GM18873 (cell line): ENCODE measurements at regions not wholly inside any gene's neighbourhood (a gene's known extent, or its start where the extent isn't known, plus 50 kb on each side); places are given as distances from the start of the nearest gene placed in this dataset.
A peak's percentile ranks its signal among the peaks of the same experiment; 100 is the strongest.
"Not testable (repeated sequence)": the region's sequence is repeated elsewhere in the genome, so short reads cannot be mapped to it uniquely, and the experiment has no call there.

Experiments
- ATAC-seq: cut with Tn5 transposase; IDR thresholded peaks from one replicate; pipeline ENCODE4 v1.9.1; 2021; ENCODE audit warnings: mild to moderate bottlenecking, moderate library complexity, moderate number of reproducible peaks; ENCODE audit not compliant: unreplicated experiment, low FRiP score

DNA sequence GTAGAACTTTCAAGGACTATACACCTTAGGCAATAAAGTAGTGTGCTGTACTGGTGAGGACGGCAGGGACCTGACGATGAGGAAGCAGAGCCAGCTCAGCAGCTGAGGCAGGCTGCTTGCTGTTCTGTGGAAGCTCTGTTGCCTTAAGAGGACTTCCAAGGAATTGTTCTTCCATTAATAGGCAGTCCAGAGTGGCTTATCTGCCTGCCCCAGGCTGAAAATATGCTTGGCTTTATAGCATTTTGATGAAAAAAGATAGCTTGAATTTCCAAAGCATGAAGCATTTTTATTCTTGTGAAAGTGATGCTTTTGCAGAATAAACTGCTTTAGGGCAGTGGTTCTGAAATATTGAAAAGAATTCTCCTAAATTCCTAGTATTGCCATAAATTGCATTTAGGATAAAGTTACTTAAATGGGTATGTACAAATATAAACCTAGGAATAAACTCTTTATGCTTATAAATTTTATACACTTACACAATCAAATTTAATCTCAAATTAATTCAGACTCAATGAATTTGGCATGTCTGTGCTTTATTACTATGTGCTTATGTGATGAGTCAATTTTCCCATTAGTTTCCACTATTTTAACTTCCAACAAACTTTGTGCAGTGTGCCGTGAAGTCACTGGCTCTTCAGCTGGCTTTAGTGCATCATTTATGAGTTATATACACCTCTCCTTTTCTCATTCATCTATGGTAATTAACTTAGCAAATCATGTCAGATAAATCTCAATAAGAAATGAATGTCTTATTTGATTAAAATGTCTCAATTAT is 231.0 kb upstream of the RASGRP1 start:
- no peak for ATAC-seq

DNA sequence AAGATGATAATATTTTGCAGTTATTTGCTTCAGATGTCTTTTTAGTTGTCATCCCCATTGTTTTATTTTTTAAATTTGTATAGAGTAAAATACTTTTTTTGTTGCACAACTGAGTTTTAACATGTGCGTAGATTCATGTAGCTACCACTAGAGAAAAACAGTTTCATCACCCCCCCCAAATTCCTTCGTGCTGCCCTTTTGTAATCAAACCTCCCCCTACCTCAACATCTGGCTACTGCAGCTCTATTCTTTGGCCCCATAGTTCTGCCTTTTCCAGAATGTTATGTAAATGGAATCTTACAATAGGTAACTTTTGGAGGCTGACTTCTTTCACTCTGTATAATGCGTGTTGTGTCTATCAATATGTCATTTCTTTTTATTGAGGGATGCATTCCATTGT is 232.0 kb upstream of the RASGRP1 start:
- ATAC-seq = no peak

DNA sequence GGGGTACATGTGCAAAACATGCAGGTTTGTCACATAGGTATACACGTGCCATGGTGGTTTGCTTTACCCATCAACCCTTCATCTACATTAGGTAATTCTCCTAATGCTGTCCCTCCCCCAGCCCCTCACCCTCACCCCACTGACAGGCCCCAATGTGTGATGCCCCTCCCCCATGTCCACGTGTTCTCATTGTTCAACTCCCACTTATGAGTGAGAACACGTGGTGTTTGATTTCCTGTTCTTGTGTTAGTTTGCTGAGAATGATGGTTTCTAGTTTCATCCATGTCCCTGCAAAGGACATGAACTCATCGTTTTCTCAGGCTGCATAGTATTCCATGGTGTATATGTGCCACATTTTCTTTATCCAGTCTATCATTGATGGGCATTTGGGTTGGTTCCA is 232.9 kb upstream of the RASGRP1 start:
- ATAC-seq = not testable (repeated sequence)

DNA sequence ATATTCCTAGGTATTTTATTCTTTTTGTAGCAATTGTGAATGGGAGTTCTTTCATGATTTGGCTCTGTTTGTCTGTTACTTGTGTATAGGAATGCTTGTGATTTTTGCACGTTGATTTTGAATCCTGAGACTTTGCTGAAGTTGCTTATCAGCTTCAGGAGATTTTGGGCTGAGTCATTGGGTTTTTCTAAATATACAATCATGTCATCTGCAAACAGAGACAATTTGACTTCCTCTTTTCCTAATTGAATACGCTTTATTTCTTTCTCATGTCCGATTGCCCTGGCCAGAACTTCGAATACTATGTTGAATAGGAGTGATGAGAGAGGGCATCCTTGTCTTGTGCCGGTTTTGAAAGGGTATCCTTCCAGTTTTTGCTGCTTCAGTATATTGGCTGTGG is 234.6 kb upstream of the RASGRP1 start:
- not testable (repeated sequence) for ATAC-seq

DNA sequence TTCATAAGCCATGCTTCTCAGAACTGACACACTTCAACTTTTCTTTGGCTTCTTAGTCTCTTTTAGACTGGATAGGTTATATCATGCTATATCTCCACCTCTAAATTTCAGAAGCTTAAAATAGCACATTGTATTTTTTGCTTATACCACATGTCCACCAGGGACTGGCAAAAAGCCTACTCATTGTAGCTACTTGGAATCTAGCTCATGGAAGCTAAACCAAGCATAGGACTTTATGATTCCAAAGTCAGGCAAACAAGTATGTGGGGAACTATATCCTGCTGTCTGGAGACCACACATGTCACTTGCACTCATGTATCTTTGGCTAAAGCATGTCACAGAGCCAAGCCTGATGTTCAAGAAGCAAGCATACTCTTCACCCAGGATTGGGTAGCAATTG is 245.0 kb upstream of the RASGRP1 start:
- ATAC-seq = no peak

DNA sequence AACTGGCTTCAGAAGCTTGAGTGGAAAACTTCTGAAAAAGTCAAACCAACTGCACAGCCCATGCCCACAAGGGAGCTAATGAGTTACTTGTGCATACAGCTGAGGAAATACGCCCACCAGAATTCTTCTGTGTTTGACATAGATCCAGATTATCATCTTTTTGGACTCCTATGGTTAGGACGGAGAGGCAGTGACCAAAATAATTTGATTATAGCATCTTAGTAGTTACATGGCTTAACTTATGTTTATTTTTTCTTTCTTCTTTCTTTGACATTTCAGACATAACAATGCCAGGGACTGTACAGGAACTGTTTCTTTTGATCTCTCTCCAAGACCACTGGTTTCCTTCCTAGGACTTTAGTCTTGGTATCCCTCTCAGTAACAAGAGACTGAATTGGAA is 246.1 kb upstream of the RASGRP1 start:
- no peak for ATAC-seq

DNA sequence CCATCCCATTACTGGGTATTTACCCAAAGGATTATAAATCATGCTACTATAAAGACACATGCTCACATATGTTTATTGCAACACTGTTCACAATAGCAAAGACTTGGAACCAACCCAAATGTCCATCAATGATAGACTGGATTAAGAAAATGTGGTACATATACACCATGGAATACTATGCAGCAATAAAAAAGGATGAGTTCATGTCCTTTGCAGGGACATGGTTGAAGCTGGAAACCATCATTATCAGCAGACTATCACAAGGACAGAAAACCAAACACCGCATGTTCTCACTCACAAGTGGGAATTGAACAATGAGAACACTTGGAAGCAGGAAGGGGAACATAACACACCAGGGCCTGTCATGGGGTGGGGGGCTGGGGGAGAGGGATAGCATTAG is 249.6 kb upstream of the RASGRP1 start:
- not testable (repeated sequence) for ATAC-seq

DNA sequence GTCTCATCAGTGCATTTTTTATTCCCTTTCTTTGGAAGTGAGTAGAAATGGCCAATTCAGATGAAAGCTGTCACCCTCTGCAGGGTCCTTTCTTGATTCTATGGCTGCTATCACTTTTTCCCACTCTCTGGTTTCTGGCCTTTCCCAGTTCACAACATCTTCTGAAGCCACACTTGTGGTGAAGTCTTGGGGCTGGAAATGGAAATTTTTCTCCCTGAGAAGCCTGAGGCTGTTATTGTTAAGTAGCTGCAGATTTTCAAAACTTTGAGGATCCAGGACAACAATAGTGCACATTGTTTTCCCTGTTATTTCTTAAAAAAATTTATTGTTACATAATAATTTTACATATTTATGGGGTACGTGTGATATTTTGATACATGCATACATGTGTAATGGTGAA is 250.3 kb upstream of the RASGRP1 start:
- no peak for ATAC-seq

DNA sequence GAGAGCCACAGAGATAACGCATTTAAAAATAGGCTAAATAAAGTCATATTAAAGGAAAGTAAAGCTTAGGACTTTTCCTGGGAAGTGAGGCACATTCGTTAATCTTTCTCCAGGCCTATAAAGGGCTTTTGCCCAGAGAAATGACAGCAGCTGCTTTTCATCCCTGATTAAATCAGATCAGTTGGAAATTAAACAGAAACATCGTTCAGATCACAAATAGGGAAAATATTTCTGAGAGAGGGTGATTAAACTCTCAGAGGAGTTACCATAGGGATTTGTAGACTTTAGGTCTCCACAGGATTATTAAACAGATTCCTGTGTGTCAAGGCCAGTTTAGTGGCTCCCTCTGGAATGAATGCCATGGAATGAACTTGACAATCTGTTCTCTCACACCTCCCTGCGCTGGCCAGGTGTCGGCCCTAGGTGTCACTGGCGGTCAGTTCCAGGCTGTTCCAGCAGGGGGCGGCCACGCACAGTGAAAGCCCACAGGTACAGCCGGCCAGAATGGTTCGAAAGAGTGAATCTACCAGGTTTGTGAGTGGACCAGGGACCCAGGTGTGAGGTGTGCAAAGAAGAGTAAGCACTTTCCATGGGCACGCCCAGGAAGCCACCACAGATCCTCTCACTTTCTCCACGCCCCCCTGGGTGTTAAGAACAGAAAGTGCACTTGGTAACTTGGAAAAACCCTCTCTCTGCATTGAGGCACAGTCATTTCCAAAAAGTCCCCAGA is 253.0 kb upstream of the RASGRP1 start:
- peak; percentile 78 for ATAC-seq

DNA sequence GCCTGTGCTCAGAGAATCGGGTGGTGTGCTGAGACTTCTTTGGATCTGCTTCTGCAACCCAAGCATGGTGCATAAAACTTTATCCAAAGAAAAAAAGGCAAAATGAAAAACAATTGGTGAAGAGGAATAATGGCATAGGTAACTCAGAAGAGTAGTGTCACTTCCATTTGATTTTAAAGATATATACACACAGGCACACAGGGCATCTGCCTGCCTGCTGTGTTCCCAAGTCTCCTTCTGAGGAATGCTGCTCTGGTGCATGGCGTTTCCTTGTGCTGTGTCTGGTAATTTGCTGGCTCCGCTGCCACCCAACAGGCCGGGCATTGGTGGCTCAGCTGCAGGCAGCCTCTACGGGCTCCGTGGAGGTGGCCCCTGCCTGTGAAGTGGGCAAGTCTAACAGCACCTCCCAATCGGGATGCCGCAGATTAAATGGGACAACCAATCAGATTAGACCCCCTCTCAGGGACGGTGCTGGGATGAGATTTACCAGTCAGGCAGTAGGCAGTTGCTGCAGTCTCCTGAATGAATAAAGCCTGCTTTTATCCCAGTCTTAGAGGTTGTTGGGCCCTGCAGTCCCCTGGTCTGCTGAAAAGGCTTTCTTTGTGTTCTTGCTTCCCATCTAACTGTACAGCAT is 253.7 kb upstream of the RASGRP1 start:
- ATAC-seq = peak; percentile 16

DNA sequence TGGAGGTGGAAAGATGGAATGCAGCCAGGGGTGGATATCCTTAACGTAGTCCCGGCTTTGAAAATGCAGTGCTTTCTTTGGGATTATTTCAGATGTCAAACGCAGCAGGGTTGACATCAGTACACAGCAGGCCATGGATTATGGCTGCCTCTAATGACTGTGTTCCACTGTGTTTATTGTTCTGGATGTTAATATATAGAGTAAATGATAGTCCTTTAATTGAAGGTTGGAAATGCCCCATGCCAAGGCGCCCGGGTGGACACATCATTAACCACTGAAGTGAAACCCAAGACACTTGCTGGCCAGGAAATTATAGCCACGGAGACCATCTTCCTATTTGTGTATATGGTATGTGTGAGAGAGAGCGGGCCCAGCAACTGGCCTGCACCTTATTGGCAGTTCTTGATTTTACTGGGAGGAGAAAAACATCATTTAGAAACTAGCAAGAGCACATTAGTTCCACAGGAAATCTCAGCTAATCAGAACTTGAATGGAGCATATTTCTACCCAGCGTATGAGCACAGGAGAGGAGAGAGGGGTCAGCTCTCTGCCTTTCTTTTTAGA is 254.9 kb upstream of the RASGRP1 start:
- ATAC-seq = no peak

DNA sequence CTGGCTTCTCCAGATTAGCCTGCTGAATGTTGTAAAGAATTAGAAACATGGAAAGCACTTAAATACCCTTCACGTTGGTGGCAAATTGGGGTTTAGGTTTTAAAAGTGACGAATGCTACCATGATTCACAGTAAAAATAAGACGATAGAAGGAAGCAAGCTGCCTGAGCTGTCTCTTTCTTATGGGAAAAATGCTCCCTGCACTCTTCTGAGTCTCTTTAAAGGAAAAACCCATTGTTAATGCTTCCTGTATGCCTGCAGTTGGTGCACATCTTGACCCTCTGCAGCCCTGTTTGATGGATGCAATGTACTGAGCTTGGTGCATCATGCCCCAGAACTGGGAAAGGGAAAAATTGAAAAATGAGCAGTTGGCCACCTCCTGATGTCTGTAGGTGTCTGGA is 258.6 kb upstream of the RASGRP1 start:
- no peak for ATAC-seq

DNA sequence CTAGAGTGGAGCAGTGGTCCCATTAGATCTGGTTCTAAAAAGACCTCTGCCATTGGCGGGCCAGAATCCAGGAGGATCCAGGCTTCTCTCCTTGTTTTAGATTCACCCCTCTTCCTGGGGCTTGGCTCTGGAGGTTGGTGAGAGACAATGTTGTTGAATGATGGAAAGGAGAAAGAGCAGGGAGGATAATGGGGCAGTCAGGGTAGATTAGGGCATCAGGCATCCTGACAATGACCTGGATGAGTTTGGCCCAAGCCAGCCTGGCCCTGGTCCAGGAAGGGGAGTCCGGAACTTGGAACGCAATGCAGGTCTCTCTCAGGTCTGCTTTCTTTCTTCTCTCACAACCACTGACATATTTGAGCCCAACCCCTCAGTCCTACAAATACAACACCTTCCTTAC is 260.1 kb upstream of the RASGRP1 start:
- no peak for ATAC-seq

DNA sequence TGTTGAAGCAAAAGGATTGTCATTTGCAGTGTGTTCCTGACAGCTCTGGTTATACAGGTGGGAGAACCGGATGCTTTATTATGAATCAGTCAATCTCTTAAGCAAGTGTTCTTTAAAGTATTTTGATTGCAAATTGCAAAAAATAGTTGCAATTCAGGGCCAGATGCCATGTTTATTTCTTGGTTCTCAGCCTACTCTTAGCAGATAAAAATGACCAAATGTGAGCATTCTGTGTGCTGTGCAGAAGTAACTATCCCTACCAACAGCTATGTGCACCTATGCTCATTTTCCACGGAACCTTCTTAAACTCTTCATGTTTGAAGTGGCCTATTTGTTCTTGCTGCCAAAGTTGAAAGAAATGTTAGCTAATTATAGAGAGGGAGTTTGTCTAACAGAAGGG is 262.3 kb upstream of the RASGRP1 start:
- no peak for ATAC-seq

DNA sequence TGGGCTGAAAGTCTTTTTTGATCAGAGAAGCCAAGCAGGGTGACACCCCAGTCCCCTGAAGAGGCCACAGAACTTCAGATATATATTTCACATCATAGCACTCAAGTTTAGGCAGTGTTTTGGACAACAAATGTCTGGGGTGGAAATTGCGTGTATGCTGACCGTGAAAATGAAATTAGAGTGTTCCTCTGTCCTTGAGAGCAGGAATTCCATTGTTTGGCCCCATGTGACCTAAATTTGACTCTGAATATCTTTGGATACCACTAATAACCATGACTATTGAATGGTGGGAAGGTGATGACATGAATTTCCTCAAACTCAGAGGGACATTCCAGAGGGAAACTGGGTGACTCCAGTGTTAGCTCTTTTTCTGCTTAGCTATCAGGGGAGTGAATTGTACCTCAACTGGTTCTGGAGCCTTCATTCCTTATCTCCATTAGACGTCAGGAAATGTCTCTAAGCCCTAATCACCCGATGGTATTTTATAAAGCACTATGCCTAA is 263.5 kb upstream of the RASGRP1 start:
- no peak for ATAC-seq

DNA sequence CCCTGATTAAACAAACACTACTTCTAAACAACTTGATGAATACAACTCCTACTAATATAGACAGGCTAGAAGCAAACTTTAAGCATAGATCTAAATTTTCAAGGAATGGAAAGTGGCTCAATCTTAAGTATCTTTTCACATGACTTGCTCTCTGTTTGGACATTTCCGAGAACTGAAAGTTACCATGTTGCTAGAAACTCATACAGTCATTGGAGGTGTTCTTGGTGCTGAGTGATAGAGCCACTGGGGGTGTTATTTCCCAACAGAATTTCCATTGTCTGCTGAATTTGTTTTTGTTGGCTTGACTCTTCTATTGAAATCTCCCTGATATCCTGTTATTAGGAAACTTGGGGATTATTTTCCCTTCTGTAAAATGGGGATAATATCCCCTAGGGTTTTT is 264.5 kb upstream of the RASGRP1 start:
- ATAC-seq = no peak

DNA sequence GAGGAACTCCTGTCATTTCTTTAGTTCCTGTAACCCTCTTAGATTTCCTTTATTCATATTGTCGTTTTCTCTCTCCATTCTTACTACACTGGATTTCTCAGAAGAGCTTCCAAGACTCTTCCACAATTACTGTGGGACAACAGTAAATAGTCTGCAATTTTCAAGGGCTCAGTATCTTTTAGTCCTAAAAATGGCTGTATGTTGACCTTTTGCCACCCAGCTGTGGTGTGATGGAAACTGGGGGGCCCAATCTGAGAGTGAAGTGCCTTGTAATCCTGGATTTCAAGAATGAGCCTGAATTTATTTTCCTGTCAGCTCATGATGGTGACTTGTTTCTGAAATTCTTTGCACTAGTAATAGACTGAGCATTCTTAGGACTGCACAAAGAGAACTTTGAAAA is 277.6 kb upstream of the RASGRP1 start:
- ATAC-seq = no peak

DNA sequence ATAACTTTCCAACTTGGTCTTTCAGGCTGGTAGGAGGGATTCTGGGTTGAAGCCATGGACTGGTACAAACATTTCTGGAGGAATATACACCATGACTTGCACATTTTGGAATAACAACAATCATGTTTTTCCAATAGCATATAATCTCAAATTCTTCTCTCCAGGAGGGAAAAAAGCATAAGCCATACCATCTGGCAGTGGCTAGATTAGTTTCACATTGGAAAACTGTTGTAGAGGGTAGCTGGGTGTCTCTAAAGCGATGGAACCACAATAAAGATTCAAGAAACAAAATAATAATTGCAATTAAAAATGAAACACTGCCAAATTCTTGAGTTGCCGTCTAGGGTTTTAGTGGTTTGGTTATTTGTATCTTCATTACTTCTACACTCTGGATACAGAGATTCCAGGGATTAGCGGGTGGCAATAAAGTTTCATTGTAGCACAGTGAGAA is 278.5 kb upstream of the RASGRP1 start:
- ATAC-seq = no peak

DNA sequence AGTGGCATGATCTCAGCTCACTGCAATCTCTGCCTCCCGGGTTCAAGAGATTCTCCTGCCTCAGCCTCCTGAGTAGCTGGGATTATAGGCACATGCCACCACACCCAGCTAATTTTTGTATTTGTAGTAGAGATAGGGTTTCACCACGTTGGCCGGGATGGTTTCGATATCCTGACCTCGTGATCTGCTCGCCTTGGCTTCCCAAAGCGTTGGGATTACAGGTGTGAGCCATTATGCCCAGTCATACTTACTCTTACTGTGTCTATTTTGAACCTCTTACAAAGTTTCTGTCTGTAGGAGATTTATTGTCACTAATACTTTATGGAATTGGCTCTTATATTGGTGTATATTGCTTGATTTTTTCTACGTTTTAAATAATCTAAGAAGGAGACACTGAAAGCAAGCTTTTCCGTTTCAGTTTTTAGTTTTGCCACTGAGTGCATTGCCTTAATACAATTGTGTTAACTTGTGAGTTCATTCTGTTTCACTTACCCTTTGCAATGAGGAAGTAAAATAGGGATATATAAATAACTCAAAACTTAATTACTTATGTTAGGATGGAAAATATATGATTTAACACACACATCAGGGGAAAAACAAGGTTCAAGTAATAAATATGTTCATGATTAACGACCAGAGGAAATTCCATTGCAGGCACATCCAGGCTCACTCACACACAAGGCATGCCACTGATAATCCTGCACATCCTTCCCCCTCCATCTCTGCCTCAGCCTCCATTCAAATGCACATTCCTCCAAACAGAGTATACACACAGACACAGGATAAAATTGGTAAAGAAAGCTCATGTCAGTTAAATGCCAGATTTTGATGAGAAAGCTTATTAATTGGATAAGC is 279.3 kb upstream of the RASGRP1 start:
- ATAC-seq = no peak

DNA sequence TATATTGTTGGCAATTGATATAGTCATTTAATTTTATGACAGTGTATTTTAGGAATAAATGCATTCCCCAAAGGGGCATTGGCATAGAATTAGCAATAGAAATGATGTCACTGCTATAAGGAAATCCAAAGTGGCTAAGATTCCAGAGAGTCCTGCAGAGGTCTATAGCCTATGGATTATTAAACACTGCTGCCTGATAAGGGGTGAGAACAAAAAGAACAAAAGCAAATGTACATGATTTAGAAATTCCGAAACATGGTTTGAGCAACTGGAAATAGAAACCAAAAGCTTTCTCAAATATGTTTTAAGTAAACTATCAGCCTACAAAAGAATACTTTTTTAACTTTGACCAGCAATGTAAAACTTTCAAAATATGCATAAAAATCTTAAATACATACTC is 280.1 kb upstream of the RASGRP1 start:
- no peak for ATAC-seq
